DND-41 (cell line): ENCODE measurements at regions not wholly inside any gene's neighbourhood (a gene's known extent, or its start where the extent isn't known, plus 50 kb on each side); places are given as distances from the start of the nearest gene placed in this dataset.

Source experiments
- ATAC-seq: fragments of 200-7000 bp; cut with Tn5 transposase; 3 replicates; pipeline ENCODE4 v1.9.1; 2021; ENCODE audit warnings: low read depth; ENCODE audit not compliant: insufficient read depth
- DNase-seq: peaks from one replicate; pipeline ENCODE4 v3.0.0-alpha.2; 2020
- H2AFZ ChIP-seq: 2 replicates; pipeline ENCODE4 v1.6.0; 2012; ENCODE audit warnings: low read depth, low read length
- H3K27ac ChIP-seq: 2 replicates; pipeline ENCODE4 v1.5.1; 2012; ENCODE audit warnings: low read length, inconsistent platforms
- H3K27me3 ChIP-seq: fragments of 200-600 bp; sonication (generic); 2 replicates; pipeline ENCODE4 v1.6.0; 2012; ENCODE audit warnings: low read length, mild to moderate bottlenecking, inconsistent platforms; ENCODE audit not compliant: insufficient read depth, poor library complexity
- H3K36me3 ChIP-seq: 2 replicates; pipeline ENCODE4 v1.5.1; 2012; ENCODE audit warnings: low read length, inconsistent platforms; ENCODE audit not compliant: insufficient read depth
- H3K4me1 ChIP-seq: 2 replicates; pipeline ENCODE4 v1.5.1; 2012; ENCODE audit warnings: mild to moderate bottlenecking, low read length; ENCODE audit not compliant: insufficient read depth
- H3K4me2 ChIP-seq: 2 replicates; pipeline ENCODE4 v1.6.0; 2012; ENCODE audit warnings: mild to moderate bottlenecking, moderate library complexity, low read length, inconsistent platforms; ENCODE audit not compliant: insufficient read depth
- H3K4me3 ChIP-seq, 2 experiments: fragments of 200-600 bp in 1 of 2; shearing (Covaris generic) in 1 of 2; 2 replicates each; pipeline ENCODE4 v1.5.1; 2012 to 2016; ENCODE audit warnings: inconsistent platforms in 2 of 2, low read length in 2 of 2, mild to moderate bottlenecking in 2 of 2, low read depth in 1 of 2, moderate library complexity in 1 of 2
- H3K79me2 ChIP-seq: 2 replicates; pipeline ENCODE4 v1.6.0; 2012; ENCODE audit warnings: low read length, inconsistent platforms; ENCODE audit not compliant: insufficient read depth
- H3K9ac ChIP-seq: 2 replicates; pipeline ENCODE4 v1.6.0; 2012; ENCODE audit warnings: low read depth, mild to moderate bottlenecking, inconsistent platforms, low read length, moderate library complexity
- H3K9me3 ChIP-seq: 2 replicates; pipeline ENCODE4 v1.5.1; 2012; ENCODE audit warnings: low read length, moderate library complexity, mild to moderate bottlenecking, inconsistent platforms; ENCODE audit not compliant: insufficient read depth, severe bottlenecking
- H4K20me1 ChIP-seq: 2 replicates; pipeline ENCODE4 v1.6.0; 2012; ENCODE audit warnings: low read length; ENCODE audit not compliant: insufficient read depth
- CTCF ChIP-seq: IDR thresholded peaks from 2 replicates; pipeline ENCODE4 v1.5.1; 2012; ENCODE audit warnings: borderline replicate concordance, low read length, moderate library complexity, mild to moderate bottlenecking; ENCODE audit not compliant: poor library complexity, severe bottlenecking; ENCODE audit errors: extremely low read depth
- EZH2 ChIP-seq: IDR thresholded peaks from 3 replicates; pipeline ENCODE4 v1.6.1; 2012; ENCODE audit warnings: borderline replicate concordance, low read depth, mild to moderate bottlenecking, moderate library complexity, low read length, inconsistent platforms; ENCODE audit not compliant: severe bottlenecking

GRCh38 chr12:17928708-17929366 lies 161.2 kb downstream of the RERGL start:
- DNase-seq (no peak), ATAC-seq (no peak)
- no peaks in the 10 kb centered on the region for H3K9me3 ChIP-seq
- no peak overlapping the region for H2AFZ ChIP-seq
- no peaks in the 10 kb centered on the region for H3K36me3 ChIP-seq
- H3K4me2 ChIP-seq = no peak overlapping the region
- TF ChIP-seq EZH2 (no peak), CTCF (no peak)
- no peaks in the 10 kb centered on the region for H3K4me1 ChIP-seq
- H4K20me1 ChIP-seq = no peaks in the 10 kb centered on the region
- no peak overlapping the region for H3K27ac ChIP-seq
- no peaks in the 10 kb centered on the region for H3K79me2 ChIP-seq
- no peaks in the 10 kb centered on the region for H3K27me3 ChIP-seq
- H3K9ac ChIP-seq = no peak overlapping the region
- H3K4me3 ChIP-seq = no peak overlapping the region; a peak in 1 of 4 replicates

- no peak overlapping the region for H3K4me3 ChIP-seq
- H3K4me1 ChIP-seq = no peaks in the 10 kb centered on the region
- no peak for TF ChIP-seq CTCF
- no peak for TF ChIP-seq EZH2
- H3K9ac ChIP-seq = no peak overlapping the region
- H3K27ac ChIP-seq = no peak overlapping the region
- DNase-seq = no peak
- no peak overlapping the region for H3K4me2 ChIP-seq
- no peak overlapping the region for H2AFZ ChIP-seq
- no peaks in the 10 kb centered on the region for H3K9me3 ChIP-seq
- H3K27me3 ChIP-seq = no peaks in the 10 kb centered on the region
- H3K36me3 ChIP-seq = no peaks in the 10 kb centered on the region
- no peaks in the 10 kb centered on the region for H3K79me2 ChIP-seq
- H4K20me1 ChIP-seq = no peaks in the 10 kb centered on the region
- ATAC-seq = no peak
Measured at GRCh38 chr12:17918013-17918412, 172.0 kb downstream of the RERGL start.

- TF ChIP-seq CTCF (no peak), EZH2 (no peak)
- Histone ChIP-seq H3K27me3 (no peaks in the 10 kb centered on the region), H3K4me1 (no peaks in the 10 kb centered on the region), H3K9me3 (no peaks in the 10 kb centered on the region), H3K79me2 (no peaks in the 10 kb centered on the region), H3K4me3 (no peak overlapping the region), H3K9ac (no peak overlapping the region), H2AFZ (no peak overlapping the region), H3K4me2 (no peak overlapping the region), H3K27ac (no peak overlapping the region), H3K36me3 (no peaks in the 10 kb centered on the region), H4K20me1 (no peaks in the 10 kb centered on the region)
- ATAC-seq (no peak), DNase-seq (no peak)
Measured at GRCh38 chr12:17884581-17884980, 205.4 kb downstream of the RERGL start.

- Histone ChIP-seq H3K9me3 (no peaks in the 10 kb centered on the region), H3K79me2 (no peaks in the 10 kb centered on the region), H3K27me3 (no peaks in the 10 kb centered on the region), H3K36me3 (no peaks in the 10 kb centered on the region), H4K20me1 (no peaks in the 10 kb centered on the region), H3K9ac (no peak overlapping the region), H3K4me2 (no peak overlapping the region), H2AFZ (no peak overlapping the region), H3K27ac (no peak overlapping the region), H3K4me1 (no peaks in the 10 kb centered on the region), H3K4me3 (no peak overlapping the region)
- DNase-seq (no peak), ATAC-seq (no peak)
- no peak for TF ChIP-seq EZH2
Measured at GRCh38 chr12:17878714-17879113, 211.3 kb downstream of the RERGL start.
